Neural progenitor cell (in vitro differentiated cells): ENCODE measurements at regions not wholly inside any gene's neighbourhood (a gene's known extent, or its start where the extent isn't known, plus 50 kb on each side); places are given as distances from the start of the nearest gene placed in this dataset.

Experiments
- EZH2 ChIP-seq: fragments of 200-600 bp; sonication (generic); IDR thresholded peaks from 2 replicates; pipeline ENCODE4 v1.6.1; 2017; ENCODE audit warnings: antibody characterized with exemption, mild to moderate bottlenecking, moderate library complexity
- EZH2phosphoT487 ChIP-seq: fragments of 200-600 bp; sonication (generic); IDR thresholded peaks from 2 replicates; pipeline ENCODE4 v1.6.1; 2017; ENCODE audit warnings: antibody characterized with exemption
- TF ChIP-seq, protein P1 (sequence below): fragments of 200-600 bp; sonication (generic); IDR thresholded peaks from 2 replicates; pipeline ENCODE4 v1.5.1; 2017; ENCODE audit warnings: antibody characterized with exemption, mild to moderate bottlenecking

DNA sequence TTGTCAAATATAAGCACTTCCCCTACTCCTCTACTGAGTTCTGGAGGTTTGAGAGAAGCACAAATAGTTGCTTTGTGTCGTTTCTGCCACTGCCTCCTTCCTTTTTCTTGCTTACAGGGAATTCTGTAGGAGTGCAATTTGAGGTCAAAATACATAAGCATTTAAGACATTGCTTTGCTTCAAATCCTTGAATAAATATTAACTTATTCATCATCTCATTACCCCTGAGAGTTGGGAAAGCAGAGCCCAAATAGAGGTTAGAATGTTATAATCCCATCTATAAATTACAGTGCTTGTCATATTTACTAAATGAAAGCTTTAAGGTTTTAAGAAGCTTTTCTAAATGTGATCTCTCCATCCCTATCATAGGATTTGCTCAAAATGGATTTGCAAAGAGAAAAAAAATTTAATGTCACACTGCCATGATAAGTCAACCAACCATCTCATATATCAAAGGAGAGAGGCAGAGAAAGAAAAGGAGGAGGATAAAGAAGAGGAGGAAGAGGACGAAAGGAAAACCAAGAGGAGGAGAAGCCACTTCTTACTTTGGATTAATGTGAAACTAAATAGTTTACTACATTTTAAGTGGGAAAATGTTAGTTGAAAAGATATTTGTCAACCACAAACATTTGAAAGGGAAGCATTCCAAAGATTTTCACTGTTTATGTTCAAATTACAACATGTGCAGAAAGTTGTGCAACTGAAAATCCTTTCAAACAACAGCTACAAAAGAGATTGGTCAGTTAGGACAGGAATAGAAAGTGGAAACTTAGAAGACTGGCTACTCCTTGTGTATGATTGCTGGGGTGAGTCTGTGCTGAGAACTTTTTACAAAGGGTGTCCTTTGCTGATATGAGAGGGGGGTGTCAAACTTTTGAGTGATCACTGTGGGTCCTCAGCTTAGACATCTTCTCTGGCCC is 277.3 kb upstream of the FN1 start:
- TF ChIP-seq, protein P1, sequence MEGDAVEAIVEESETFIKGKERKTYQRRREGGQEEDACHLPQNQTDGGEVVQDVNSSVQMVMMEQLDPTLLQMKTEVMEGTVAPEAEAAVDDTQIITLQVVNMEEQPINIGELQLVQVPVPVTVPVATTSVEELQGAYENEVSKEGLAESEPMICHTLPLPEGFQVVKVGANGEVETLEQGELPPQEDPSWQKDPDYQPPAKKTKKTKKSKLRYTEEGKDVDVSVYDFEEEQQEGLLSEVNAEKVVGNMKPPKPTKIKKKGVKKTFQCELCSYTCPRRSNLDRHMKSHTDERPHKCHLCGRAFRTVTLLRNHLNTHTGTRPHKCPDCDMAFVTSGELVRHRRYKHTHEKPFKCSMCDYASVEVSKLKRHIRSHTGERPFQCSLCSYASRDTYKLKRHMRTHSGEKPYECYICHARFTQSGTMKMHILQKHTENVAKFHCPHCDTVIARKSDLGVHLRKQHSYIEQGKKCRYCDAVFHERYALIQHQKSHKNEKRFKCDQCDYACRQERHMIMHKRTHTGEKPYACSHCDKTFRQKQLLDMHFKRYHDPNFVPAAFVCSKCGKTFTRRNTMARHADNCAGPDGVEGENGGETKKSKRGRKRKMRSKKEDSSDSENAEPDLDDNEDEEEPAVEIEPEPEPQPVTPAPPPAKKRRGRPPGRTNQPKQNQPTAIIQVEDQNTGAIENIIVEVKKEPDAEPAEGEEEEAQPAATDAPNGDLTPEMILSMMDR = no peak
- TF ChIP-seq EZH2 (no peak), EZH2phosphoT487 (no peak)
